ENCODE measurements at regions not wholly inside any gene's neighbourhood (a gene's known extent, or its start where the extent isn't known, plus 50 kb on each side); places are given as distances from the start of the nearest gene placed in this dataset.
"Not testable (repeated sequence)": the region's sequence is repeated elsewhere in the genome, so short reads cannot be mapped to it uniquely, and the experiment has no call there.

- Histone ChIP-seq H3K36me3 (no peaks in the 10 kb centered on the region), H3K9me3 (peaks cover 0 to 4% (median 0%) of the 10 kb centered on the region in 4 donors), H3K27me3 (no peaks in the 10 kb centered on the region), H3K4me3 (no peak overlapping the region), H3K27ac (no peak overlapping the region), H3K4me1 (no peaks in the 10 kb centered on the region)
- 79 to 80% methylated on average over 5 of the region's 5 CpGs for WGBS, 2 donors
- no peak for DNase-seq (ENCODE audit: low spot score in 2 of 2)
- TF ChIP-seq CTCF (IDR thresholded peaks at IDR 0.05) (no peak), POLR2A (IDR thresholded peaks at IDR 0.05) (no peak), EP300 (IDR thresholded peaks at IDR 0.05) (no peak)
Observed at GRCh38 chr1:147052677-147053076, 114.6 kb downstream of the NBPF12 start.

- Histone ChIP-seq H3K36me3 (no peaks in the 10 kb centered on the region), H3K4me1 (no peaks in the 10 kb centered on the region), H3K4me3 (no peak overlapping the region), H3K27me3 (no peaks in the 10 kb centered on the region), H3K9me3 (no peaks in the 10 kb centered on the region), H3K27ac (no peak overlapping the region)
- TF ChIP-seq CTCF (IDR thresholded peaks at IDR 0.05) (no peak), POLR2A (IDR thresholded peaks at IDR 0.05) (no peak), EP300 (IDR thresholded peaks at IDR 0.05) (no peak)
- WGBS, 2 donors, result 83 to 87% methylated on average over 8 of the region's 8 CpGs
- DNase-seq (ENCODE audit: low spot score in 2 of 2), result no peak
Observed at GRCh38 chr1:147052143-147052542, 114.0 kb downstream of the NBPF12 start.

- Histone ChIP-seq H3K4me1 (no peaks in the 10 kb centered on the region), H3K9me3 (no peaks in the 10 kb centered on the region), H3K4me3 (no peak overlapping the region), H3K27ac (no peak overlapping the region), H3K27me3 (no peaks in the 10 kb centered on the region), H3K36me3 (no peaks in the 10 kb centered on the region)
- 78 to 91% methylated on average over 10 of the region's 10 CpGs for WGBS, 2 donors
- TF ChIP-seq CTCF (IDR thresholded peaks at IDR 0.05), result no peak
- TF ChIP-seq POLR2A (IDR thresholded peaks at IDR 0.05), result no peak
- TF ChIP-seq EP300 (IDR thresholded peaks at IDR 0.05), result no peak
- no peak for DNase-seq (ENCODE audit: low spot score in 2 of 2)
Observed at GRCh38 chr1:147051136-147051535, 113.0 kb downstream of the NBPF12 start.

GRCh38 chr1:147050654-147051053 lies 112.5 kb downstream of the NBPF12 start:
- DNase-seq (ENCODE audit: low spot score in 2 of 2), result no peak
- H3K4me3 ChIP-seq, result no peak overlapping the region
- 92 to 98% methylated on average over 31 of the region's 31 CpGs for WGBS, 2 donors
- no peaks in the 10 kb centered on the region for H3K9me3 ChIP-seq
- no peak for TF ChIP-seq POLR2A (IDR thresholded peaks at IDR 0.05)
- TF ChIP-seq CTCF (IDR thresholded peaks at IDR 0.05), result no peak
- TF ChIP-seq EP300 (IDR thresholded peaks at IDR 0.05), result no peak
- H3K36me3 ChIP-seq, result no peaks in the 10 kb centered on the region
- H3K27me3 ChIP-seq, result no peaks in the 10 kb centered on the region
- no peak overlapping the region for H3K27ac ChIP-seq
- no peaks in the 10 kb centered on the region for H3K4me1 ChIP-seq

GRCh38 chr1:147046863-147047394 lies 108.8 kb downstream of the NBPF12 start:
- WGBS, 2 donors, result 87 to 95% methylated on average over 4 of the region's 4 CpGs
- not testable (repeated sequence) for H3K27me3 ChIP-seq; DNase-seq (ENCODE audit: low spot score in 2 of 2); H3K36me3 ChIP-seq; H3K4me3 ChIP-seq; H3K4me1 ChIP-seq; H3K27ac ChIP-seq; H3K9me3 ChIP-seq
